ENCODE measurements at regions not wholly inside any gene's neighbourhood (a gene's known extent, or its start where the extent isn't known, plus 50 kb on each side); places are given as distances from the start of the nearest gene placed in this dataset.

DNA sequence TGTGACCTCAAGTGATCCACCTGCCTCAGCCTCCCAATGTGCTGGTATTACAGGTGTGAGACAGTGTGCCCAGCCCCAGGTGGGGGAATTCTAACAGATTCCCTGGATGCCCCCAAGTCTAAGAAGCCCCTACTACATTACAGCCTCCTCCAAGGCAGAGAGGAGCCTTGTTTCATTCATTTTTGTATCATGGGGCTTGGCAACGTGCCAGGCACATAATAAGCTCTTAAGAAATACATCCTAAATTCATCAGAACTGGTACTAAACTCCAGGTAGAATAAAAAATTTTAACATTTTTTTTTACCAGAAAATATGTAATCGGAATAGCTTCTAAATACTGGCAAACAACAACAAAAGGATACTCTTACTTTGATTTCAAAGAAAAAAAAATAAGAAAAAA, 127.1 kb downstream of the CHIC2 start:
- H3K27me3 ChIP-seq (ENCODE audit: insufficient read depth, low read depth, low read length): no peaks in the 10 kb centered on the region
- H3K27ac ChIP-seq (ENCODE audit: low read length): no peak overlapping the region
- TF ChIP-seq TAF1 (IDR thresholded peaks at IDR 0.05; ENCODE audit: low read depth): no peak
- no peak for TF ChIP-seq POLR2AphosphoS5 (IDR thresholded peaks at IDR 0.05)
- TF ChIP-seq, protein P1, sequence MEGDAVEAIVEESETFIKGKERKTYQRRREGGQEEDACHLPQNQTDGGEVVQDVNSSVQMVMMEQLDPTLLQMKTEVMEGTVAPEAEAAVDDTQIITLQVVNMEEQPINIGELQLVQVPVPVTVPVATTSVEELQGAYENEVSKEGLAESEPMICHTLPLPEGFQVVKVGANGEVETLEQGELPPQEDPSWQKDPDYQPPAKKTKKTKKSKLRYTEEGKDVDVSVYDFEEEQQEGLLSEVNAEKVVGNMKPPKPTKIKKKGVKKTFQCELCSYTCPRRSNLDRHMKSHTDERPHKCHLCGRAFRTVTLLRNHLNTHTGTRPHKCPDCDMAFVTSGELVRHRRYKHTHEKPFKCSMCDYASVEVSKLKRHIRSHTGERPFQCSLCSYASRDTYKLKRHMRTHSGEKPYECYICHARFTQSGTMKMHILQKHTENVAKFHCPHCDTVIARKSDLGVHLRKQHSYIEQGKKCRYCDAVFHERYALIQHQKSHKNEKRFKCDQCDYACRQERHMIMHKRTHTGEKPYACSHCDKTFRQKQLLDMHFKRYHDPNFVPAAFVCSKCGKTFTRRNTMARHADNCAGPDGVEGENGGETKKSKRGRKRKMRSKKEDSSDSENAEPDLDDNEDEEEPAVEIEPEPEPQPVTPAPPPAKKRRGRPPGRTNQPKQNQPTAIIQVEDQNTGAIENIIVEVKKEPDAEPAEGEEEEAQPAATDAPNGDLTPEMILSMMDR (IDR thresholded peaks at IDR 0.05; ENCODE audit: poor library complexity, severe bottlenecking): no peak
- TF ChIP-seq MXI1 (conservative IDR thresholded peaks at IDR 0.05; ENCODE audit: poor library complexity, severe bottlenecking): no peak
- no peak for TF ChIP-seq SMC3 (conservative IDR thresholded peaks at IDR 0.05; ENCODE audit: poor library complexity)
- TF ChIP-seq EZH2 (IDR thresholded peaks at IDR 0.05; ENCODE audit: borderline replicate concordance, insufficient read depth, low read length, poor library complexity, severe bottlenecking): no peak
- TF ChIP-seq, protein P2, sequence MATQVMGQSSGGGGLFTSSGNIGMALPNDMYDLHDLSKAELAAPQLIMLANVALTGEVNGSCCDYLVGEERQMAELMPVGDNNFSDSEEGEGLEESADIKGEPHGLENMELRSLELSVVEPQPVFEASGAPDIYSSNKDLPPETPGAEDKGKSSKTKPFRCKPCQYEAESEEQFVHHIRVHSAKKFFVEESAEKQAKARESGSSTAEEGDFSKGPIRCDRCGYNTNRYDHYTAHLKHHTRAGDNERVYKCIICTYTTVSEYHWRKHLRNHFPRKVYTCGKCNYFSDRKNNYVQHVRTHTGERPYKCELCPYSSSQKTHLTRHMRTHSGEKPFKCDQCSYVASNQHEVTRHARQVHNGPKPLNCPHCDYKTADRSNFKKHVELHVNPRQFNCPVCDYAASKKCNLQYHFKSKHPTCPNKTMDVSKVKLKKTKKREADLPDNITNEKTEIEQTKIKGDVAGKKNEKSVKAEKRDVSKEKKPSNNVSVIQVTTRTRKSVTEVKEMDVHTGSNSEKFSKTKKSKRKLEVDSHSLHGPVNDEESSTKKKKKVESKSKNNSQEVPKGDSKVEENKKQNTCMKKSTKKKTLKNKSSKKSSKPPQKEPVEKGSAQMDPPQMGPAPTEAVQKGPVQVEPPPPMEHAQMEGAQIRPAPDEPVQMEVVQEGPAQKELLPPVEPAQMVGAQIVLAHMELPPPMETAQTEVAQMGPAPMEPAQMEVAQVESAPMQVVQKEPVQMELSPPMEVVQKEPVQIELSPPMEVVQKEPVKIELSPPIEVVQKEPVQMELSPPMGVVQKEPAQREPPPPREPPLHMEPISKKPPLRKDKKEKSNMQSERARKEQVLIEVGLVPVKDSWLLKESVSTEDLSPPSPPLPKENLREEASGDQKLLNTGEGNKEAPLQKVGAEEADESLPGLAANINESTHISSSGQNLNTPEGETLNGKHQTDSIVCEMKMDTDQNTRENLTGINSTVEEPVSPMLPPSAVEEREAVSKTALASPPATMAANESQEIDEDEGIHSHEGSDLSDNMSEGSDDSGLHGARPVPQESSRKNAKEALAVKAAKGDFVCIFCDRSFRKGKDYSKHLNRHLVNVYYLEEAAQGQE (IDR thresholded peaks at IDR 0.05; ENCODE audit: borderline replicate concordance): no peak
- TF ChIP-seq EP300 (conservative IDR thresholded peaks at IDR 0.05; ENCODE audit: poor library complexity, severe bottlenecking): no peak
- TF ChIP-seq RAD21 (conservative IDR thresholded peaks at IDR 0.05): no peak
- no peaks in the 10 kb centered on the region for H3K79me2 ChIP-seq (replicated peaks; ENCODE audit: insufficient read depth, low read length)
- H3K9me2 ChIP-seq (ENCODE audit: insufficient read depth, low read length): no peaks in the 10 kb centered on the region
- H2AFZ ChIP-seq (ENCODE audit: low read depth, low read length): no peak overlapping the region
- H4K20me1 ChIP-seq (ENCODE audit: insufficient read depth): no peaks in the 10 kb centered on the region
- H3K36me3 ChIP-seq (ENCODE audit: insufficient read depth, low read length): no peaks in the 10 kb centered on the region
- H3K4me3 ChIP-seq (ENCODE audit: low read length): no peak overlapping the region
- no peaks in the 10 kb centered on the region for H3F3A ChIP-seq (ENCODE audit: insufficient read depth, low read length, poor library complexity, severe bottlenecking)
- H3K9ac ChIP-seq (ENCODE audit: low read length): no peak overlapping the region
- no peak overlapping the region for H3K4me2 ChIP-seq (ENCODE audit: low read length)
- H3K9me3 ChIP-seq (ENCODE audit: low read length): no peaks in the 10 kb centered on the region

DNA sequence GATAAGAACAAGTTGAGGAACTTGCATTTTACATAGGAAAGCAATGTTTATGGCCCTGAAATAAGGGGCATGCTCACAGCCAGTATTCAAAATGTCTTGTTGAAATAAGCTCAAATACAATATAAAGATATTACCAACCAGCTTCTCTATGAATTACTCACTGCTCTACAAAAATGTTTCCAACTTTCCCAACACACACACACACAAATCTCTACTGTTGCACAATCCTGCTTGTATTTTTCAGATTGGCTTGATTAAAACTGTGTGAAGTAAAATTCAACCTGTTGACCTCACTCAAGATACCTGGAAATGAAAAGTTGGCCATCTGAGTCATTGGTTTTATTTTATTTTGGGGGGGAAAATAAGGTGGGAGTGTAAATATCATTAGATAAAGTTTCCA, 128.6 kb downstream of the CHIC2 start:
- no peak overlapping the region for H3K4me2 ChIP-seq (ENCODE audit: low read length)

More for the DNA sequence above, 128.6 kb downstream of the CHIC2 start:
- Histone ChIP-seq H3K79me2 (replicated peaks; ENCODE audit: insufficient read depth, low read length) (no peaks in the 10 kb centered on the region), H3K27ac (ENCODE audit: low read length) (no peak overlapping the region), H3K36me3 (ENCODE audit: insufficient read depth, low read length) (no peaks in the 10 kb centered on the region), H3K9me2 (ENCODE audit: insufficient read depth, low read length) (no peaks in the 10 kb centered on the region), H3K4me3 (ENCODE audit: low read length) (no peak overlapping the region), H4K20me1 (ENCODE audit: insufficient read depth) (no peaks in the 10 kb centered on the region), H3K27me3 (ENCODE audit: insufficient read depth, low read depth, low read length) (no peaks in the 10 kb centered on the region), H3K9ac (ENCODE audit: low read length) (no peak overlapping the region), H2AFZ (ENCODE audit: low read depth, low read length) (no peak overlapping the region), H3K9me3 (ENCODE audit: low read length) (no peaks in the 10 kb centered on the region), H3F3A (ENCODE audit: insufficient read depth, low read length, poor library complexity, severe bottlenecking) (no peaks in the 10 kb centered on the region)
- no peak for TF ChIP-seq TAF1 (IDR thresholded peaks at IDR 0.05; ENCODE audit: low read depth)
- no peak for TF ChIP-seq RAD21 (conservative IDR thresholded peaks at IDR 0.05)
- TF ChIP-seq MXI1 (conservative IDR thresholded peaks at IDR 0.05; ENCODE audit: poor library complexity, severe bottlenecking): no peak
- TF ChIP-seq, protein P2 (IDR thresholded peaks at IDR 0.05; ENCODE audit: borderline replicate concordance): no peak
- TF ChIP-seq EP300 (conservative IDR thresholded peaks at IDR 0.05; ENCODE audit: poor library complexity, severe bottlenecking): no peak
- TF ChIP-seq POLR2AphosphoS5 (IDR thresholded peaks at IDR 0.05): no peak
- TF ChIP-seq, protein P1 (IDR thresholded peaks at IDR 0.05; ENCODE audit: poor library complexity, severe bottlenecking): no peak
- TF ChIP-seq EZH2 (IDR thresholded peaks at IDR 0.05; ENCODE audit: borderline replicate concordance, insufficient read depth, low read length, poor library complexity, severe bottlenecking): no peak
- TF ChIP-seq SMC3 (conservative IDR thresholded peaks at IDR 0.05; ENCODE audit: poor library complexity): no peak
